Adipocyte (in vitro differentiated cells): ENCODE measurements at regions not wholly inside any gene's neighbourhood (a gene's known extent, or its start where the extent isn't known, plus 50 kb on each side); places are given as distances from the start of the nearest gene placed in this dataset.

ENCODE experiments used
- DNase-seq: peaks from one replicate; pipeline ENCODE4 v3.0.0-alpha.2; 2015; ENCODE audit warnings: low read depth
- H3K27me3 ChIP-seq: replicated peaks from 2 replicates; pipeline ENCODE4 v1.7.0; 2013; ENCODE audit warnings: mild to moderate bottlenecking, low read length, moderate library complexity; ENCODE audit not compliant: control insufficient read depth, insufficient read depth
- H3K36me3 ChIP-seq: 2 replicates; pipeline ENCODE4 v1.7.0; 2013; ENCODE audit warnings: low read length, mild to moderate bottlenecking, moderate library complexity; ENCODE audit not compliant: control insufficient read depth, insufficient read depth, severe bottlenecking
- H3K4me1 ChIP-seq: 2 replicates; pipeline ENCODE4 v1.7.0; 2013; ENCODE audit warnings: mild to moderate bottlenecking, low read length, moderate library complexity; ENCODE audit not compliant: control insufficient read depth, insufficient read depth
- H3K4me3 ChIP-seq: 2 replicates; pipeline ENCODE4 v1.7.0; 2013; ENCODE audit warnings: mild to moderate bottlenecking, low read length, moderate library complexity
- H3K9ac ChIP-seq: 2 replicates; pipeline ENCODE4 v1.7.0; 2013; ENCODE audit warnings: mild to moderate bottlenecking, low read length, moderate library complexity
- H3K9me3 ChIP-seq: 2 replicates; pipeline ENCODE4 v1.7.0; 2013; ENCODE audit warnings: mild to moderate bottlenecking, low read length, moderate library complexity; ENCODE audit not compliant: control insufficient read depth

- no peaks in the 10 kb centered on the region for H3K27me3 ChIP-seq
- H3K36me3 ChIP-seq: no peaks in the 10 kb centered on the region
- H3K4me3 ChIP-seq: no peak overlapping the region
- DNase-seq: no peak
- no peak overlapping the region for H3K9ac ChIP-seq
- no peaks in the 10 kb centered on the region for H3K9me3 ChIP-seq
- peaks cover 23% of the 10 kb centered on the region for H3K4me1 ChIP-seq
Measured at GRCh38 chr10:50936335-50936734, 50.9 kb upstream of the A1CF start.

- H3K4me1 ChIP-seq: peaks cover 15% of the 10 kb centered on the region
- H3K9ac ChIP-seq: no peak overlapping the region
- peak; percentile 81 for DNase-seq
- H3K4me3 ChIP-seq: no peak overlapping the region
- no peaks in the 10 kb centered on the region for H3K27me3 ChIP-seq
- no peaks in the 10 kb centered on the region for H3K36me3 ChIP-seq
- H3K9me3 ChIP-seq: no peaks in the 10 kb centered on the region
Measured at GRCh38 chr10:50937230-50937907, 51.9 kb upstream of the A1CF start.

DNA sequence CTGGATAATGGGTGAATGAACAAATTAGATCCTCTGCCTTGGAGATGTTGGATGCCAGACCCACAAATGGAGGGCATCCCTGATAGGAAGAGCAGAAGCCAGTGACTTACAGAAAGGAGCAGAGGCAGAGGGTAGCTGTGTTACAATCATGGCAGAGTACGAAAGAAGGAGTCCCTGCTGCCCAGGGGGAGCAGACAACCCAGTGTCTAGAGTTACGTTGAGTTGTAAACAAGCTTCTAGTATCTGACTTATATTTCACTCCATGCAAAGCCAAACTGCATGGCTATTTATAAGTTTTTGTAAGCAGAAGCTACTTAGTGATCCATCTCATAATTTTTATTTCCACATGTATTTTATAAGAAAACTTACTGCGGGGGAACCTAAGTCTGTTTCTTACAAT lies 56.2 kb upstream of the A1CF start:
- peaks cover 3% of the 10 kb centered on the region for H3K4me1 ChIP-seq
- H3K27me3 ChIP-seq: no peaks in the 10 kb centered on the region
- no peak overlapping the region for H3K4me3 ChIP-seq
- DNase-seq: no peak
- H3K36me3 ChIP-seq: no peaks in the 10 kb centered on the region
- H3K9ac ChIP-seq: no peak overlapping the region
- H3K9me3 ChIP-seq: no peaks in the 10 kb centered on the region

GRCh38 chr10:50946991-50947781 lies 61.8 kb upstream of the A1CF start:
- Histone ChIP-seq H3K4me1 (peaks cover 8% of the 10 kb centered on the region), H3K36me3 (no peaks in the 10 kb centered on the region), H3K9ac (no peak overlapping the region), H3K9me3 (no peaks in the 10 kb centered on the region), H3K27me3 (no peaks in the 10 kb centered on the region), H3K4me3 (no peak overlapping the region)
- DNase-seq: no peak

GRCh38 chr10:50951365-50951764 lies 65.9 kb upstream of the A1CF start:
- no peak for DNase-seq
- Histone ChIP-seq H3K9ac (no peak overlapping the region), H3K27me3 (no peaks in the 10 kb centered on the region), H3K4me3 (no peak overlapping the region), H3K9me3 (no peaks in the 10 kb centered on the region), H3K4me1 (peaks cover 5% of the 10 kb centered on the region), H3K36me3 (no peaks in the 10 kb centered on the region)

GRCh38 chr10:50961297-50961696 lies 75.9 kb upstream of the A1CF start:
- no peak overlapping the region for H3K4me3 ChIP-seq
- no peaks in the 10 kb centered on the region for H3K4me1 ChIP-seq
- H3K9me3 ChIP-seq: no peaks in the 10 kb centered on the region
- no peak overlapping the region for H3K9ac ChIP-seq
- no peak for DNase-seq
- H3K27me3 ChIP-seq: no peaks in the 10 kb centered on the region
- no peaks in the 10 kb centered on the region for H3K36me3 ChIP-seq

DNA sequence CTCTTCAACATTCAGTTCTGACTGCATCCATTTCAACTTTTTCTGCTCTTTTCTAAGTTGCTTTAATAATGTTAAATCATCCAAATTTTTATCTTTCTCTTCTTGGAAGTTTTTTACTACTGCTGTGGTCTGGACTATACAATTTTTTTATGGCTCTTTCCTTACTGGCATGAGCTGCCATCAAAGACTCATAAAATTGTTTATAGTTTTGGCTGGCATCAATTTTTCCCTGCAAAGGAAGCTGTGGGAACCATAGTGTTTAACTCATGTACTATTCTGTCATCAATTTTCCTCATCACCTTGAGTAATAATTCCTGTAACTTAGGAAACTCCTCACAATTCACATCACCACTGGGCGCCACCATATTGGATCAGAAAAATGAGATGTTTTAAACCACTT lies 77.6 kb upstream of the A1CF start:
- Histone ChIP-seq H3K4me3 (no peak overlapping the region), H3K9me3 (no peaks in the 10 kb centered on the region), H3K9ac (no peak overlapping the region), H3K36me3 (no peaks in the 10 kb centered on the region), H3K27me3 (no peaks in the 10 kb centered on the region), H3K4me1 (no peaks in the 10 kb centered on the region)
- no peak for DNase-seq

DNA sequence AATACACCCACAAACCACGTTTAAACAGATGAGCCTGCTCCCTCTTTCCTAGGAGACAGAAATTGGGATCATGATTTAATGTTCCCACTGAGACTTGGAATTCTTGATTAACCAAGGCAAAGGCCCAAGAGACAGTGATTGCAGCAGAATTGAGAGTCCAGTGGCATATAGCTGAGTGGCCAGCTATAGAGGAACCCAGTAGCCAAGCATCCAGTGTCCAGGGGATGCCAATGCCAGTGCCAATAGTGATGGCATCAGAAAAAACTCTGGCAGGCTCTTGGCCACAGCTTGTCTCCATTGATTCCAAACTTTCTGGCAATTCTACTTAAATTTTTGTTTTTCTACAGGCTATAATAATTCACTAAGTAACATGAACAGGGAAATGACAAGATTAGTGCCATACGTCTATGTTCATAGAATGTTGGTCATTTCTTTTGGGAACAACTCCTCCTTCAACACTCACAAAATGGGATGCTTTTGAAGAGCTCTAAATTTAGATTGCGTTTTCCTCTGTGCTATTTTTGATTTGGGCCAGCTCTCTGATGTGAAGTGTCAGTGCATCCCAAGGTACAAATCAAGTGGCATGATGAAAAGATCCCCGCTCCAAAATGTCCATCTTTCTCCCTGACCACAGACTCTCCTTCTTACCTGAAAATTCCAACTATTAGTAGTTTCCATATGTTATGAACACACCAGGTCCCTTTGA lies 83.1 kb upstream of the A1CF start:
- no peaks in the 10 kb centered on the region for H3K27me3 ChIP-seq
- H3K9ac ChIP-seq: no peak overlapping the region
- H3K4me3 ChIP-seq: no peak overlapping the region

DNA sequence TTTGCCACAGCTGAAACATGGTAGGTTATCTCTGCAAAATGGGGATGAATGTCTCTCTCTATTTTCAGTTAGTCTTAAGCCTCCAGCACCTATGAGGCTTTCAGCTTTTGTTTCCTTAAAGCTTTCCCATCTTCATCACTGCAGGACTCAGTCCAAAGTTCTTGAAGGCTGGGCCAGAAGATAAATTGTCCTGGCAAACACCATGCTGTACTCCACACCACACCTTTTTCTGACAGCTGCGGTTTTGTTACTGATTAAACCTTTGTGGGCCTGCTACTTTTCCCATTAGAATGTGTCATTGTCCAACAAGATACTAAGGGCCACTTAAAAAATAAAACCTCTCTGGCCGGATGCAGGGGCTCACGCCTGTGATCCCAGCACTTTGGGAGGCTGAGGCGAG lies 87.2 kb upstream of the A1CF start:
- H3K4me1 ChIP-seq: no peaks in the 10 kb centered on the region
- no peaks in the 10 kb centered on the region for H3K36me3 ChIP-seq
- no peaks in the 10 kb centered on the region for H3K9me3 ChIP-seq
- H3K9ac ChIP-seq: no peak overlapping the region
- H3K4me3 ChIP-seq: no peak overlapping the region
- no peaks in the 10 kb centered on the region for H3K27me3 ChIP-seq
- DNase-seq: no peak

More for the DNA sequence above, 83.1 kb upstream of the A1CF start:
- H3K9me3 ChIP-seq: no peaks in the 10 kb centered on the region
- DNase-seq: no peak
- H3K36me3 ChIP-seq: no peaks in the 10 kb centered on the region
- H3K4me1 ChIP-seq: no peaks in the 10 kb centered on the region

- no peak for DNase-seq
- H3K9ac ChIP-seq: no peak overlapping the region
- no peaks in the 10 kb centered on the region for H3K27me3 ChIP-seq
- H3K9me3 ChIP-seq: no peaks in the 10 kb centered on the region
- peaks cover 7% of the 10 kb centered on the region for H3K4me1 ChIP-seq
- no peaks in the 10 kb centered on the region for H3K36me3 ChIP-seq
- H3K4me3 ChIP-seq: no peak overlapping the region
Measured at GRCh38 chr10:50981385-50981784, 92.9 kb upstream of the PRKG1 start.

- no peak overlapping the region for H3K4me3 ChIP-seq
- no peak overlapping the region for H3K9ac ChIP-seq
- no peaks in the 10 kb centered on the region for H3K9me3 ChIP-seq
- no peaks in the 10 kb centered on the region for H3K27me3 ChIP-seq
- no peaks in the 10 kb centered on the region for H3K36me3 ChIP-seq
- H3K4me1 ChIP-seq: peaks cover 7% of the 10 kb centered on the region
- DNase-seq: no peak
Measured at GRCh38 chr10:50981904-50982303, 92.4 kb upstream of the PRKG1 start.
